Liver (tissue), 8 donors: ENCODE measurements at regions not wholly inside any gene's neighbourhood (a gene's known extent, or its start where the extent isn't known, plus 50 kb on each side); places are given as distances from the start of the nearest gene placed in this dataset.

Source experiments
- DNase-seq: peaks from one replicate; pipeline ENCODE4 v3.0.0-alpha.2; 2017; ENCODE audit warnings: low spot score
- H3K27ac ChIP-seq, 2 donors: one replicate each; pipeline ENCODE4 v1.7.0; 2013; ENCODE audit warnings: inconsistent platforms in 2 of 2, low read length in 2 of 2, control low read depth in 1 of 2, low read depth in 1 of 2, mild to moderate bottlenecking in 1 of 2
- H3K27me3 ChIP-seq, 4 donors: one replicate each; pipeline versions ENCODE4 v1.6.1 to v1.7.0; 2013; ENCODE audit warnings: low read length in 3 of 4, inconsistent platforms in 1 of 4, mild to moderate bottlenecking in 1 of 4, moderate library complexity in 1 of 4; ENCODE audit not compliant: control insufficient read depth in 4 of 4, insufficient read depth in 4 of 4
- H3K36me3 ChIP-seq, 4 donors: one replicate each; pipeline versions ENCODE4 v1.6.1 to v1.7.0; 2013; ENCODE audit warnings: low read length in 3 of 4, mild to moderate bottlenecking in 3 of 4, low read depth in 1 of 4, moderate library complexity in 1 of 4; ENCODE audit not compliant: control insufficient read depth in 4 of 4, insufficient read depth in 3 of 4
- H3K4me1 ChIP-seq, 4 donors: one replicate each; pipeline versions ENCODE4 v1.6.1 to v1.7.0; 2013; ENCODE audit warnings: low read length in 3 of 4, mild to moderate bottlenecking in 3 of 4, moderate library complexity in 1 of 4; ENCODE audit not compliant: control insufficient read depth in 4 of 4, insufficient read depth in 4 of 4
- H3K4me3 ChIP-seq, 3 donors: one replicate each; pipeline versions ENCODE4 v1.6.1 to v1.7.0; 2013; ENCODE audit warnings: low read length in 3 of 3, control low read depth in 1 of 3, low read depth in 1 of 3, mild to moderate bottlenecking in 1 of 3
- H3K9ac ChIP-seq, 2 donors: one replicate each; pipeline ENCODE4 v1.7.0; 2013; ENCODE audit warnings: low read length in 2 of 2, mild to moderate bottlenecking in 2 of 2, moderate library complexity in 2 of 2, control low read depth in 1 of 2, low read depth in 1 of 2
- H3K9me3 ChIP-seq, 4 donors: one replicate each; pipeline versions ENCODE4 v1.6.1 to v1.7.0; 2013; ENCODE audit warnings: low read length in 3 of 4; ENCODE audit not compliant: control insufficient read depth in 4 of 4
- EGR1 ChIP-seq, 2 donors: IDR thresholded peaks; 2 replicates each; pipeline ENCODE4 v1.6.1; 2016 to 2018; ENCODE audit warnings: antibody characterized with exemption in 2 of 2, low read depth in 2 of 2
- FOXA1 ChIP-seq: IDR thresholded peaks from 2 replicates; pipeline ENCODE4 v1.6.1; 2016; ENCODE audit warnings: antibody characterized with exemption
- FOXA2 ChIP-seq: IDR thresholded peaks from 2 replicates; pipeline ENCODE4 v1.6.1; 2016; ENCODE audit warnings: antibody characterized with exemption
- GABPA ChIP-seq, 2 donors: IDR thresholded peaks in 1 of 2; conservative IDR thresholded peaks in 1 of 2; 2 replicates each; pipeline ENCODE4 v1.6.1; 2016; ENCODE audit warnings: antibody characterized with exemption in 2 of 2, mild to moderate bottlenecking in 1 of 2, moderate library complexity in 1 of 2
- HNF4G ChIP-seq: IDR thresholded peaks from 2 replicates; pipeline ENCODE4 v1.6.1; 2016; ENCODE audit warnings: antibody characterized with exemption
- JUND ChIP-seq, 2 donors: IDR thresholded peaks; 2 replicates each; pipeline ENCODE4 v1.6.1; 2016; ENCODE audit warnings: antibody characterized with exemption in 2 of 2
- NR2F2 ChIP-seq: IDR thresholded peaks from 2 replicates; pipeline ENCODE4 v1.6.1; 2016; ENCODE audit warnings: antibody characterized with exemption
- RAD21 ChIP-seq, 2 donors: IDR thresholded peaks; 2 replicates each; pipeline ENCODE4 v1.6.1; 2016; ENCODE audit warnings: antibody characterized with exemption in 2 of 2, mild to moderate bottlenecking in 2 of 2
- RXRA ChIP-seq, 2 donors: IDR thresholded peaks; 2 replicates each; pipeline ENCODE4 v1.6.1; 2017 to 2018; ENCODE audit warnings: antibody characterized with exemption in 2 of 2, mild to moderate bottlenecking in 1 of 2
- SP1 ChIP-seq: IDR thresholded peaks from 2 replicates; pipeline ENCODE4 v1.6.1; 2018; ENCODE audit warnings: antibody characterized with exemption, mild to moderate bottlenecking
- TAF1 ChIP-seq: conservative IDR thresholded peaks from 2 replicates; pipeline ENCODE4 v1.6.1; 2016; ENCODE audit warnings: antibody characterized with exemption, mild to moderate bottlenecking
- YY1 ChIP-seq: IDR thresholded peaks from 2 replicates; pipeline ENCODE4 v1.6.1; 2016; ENCODE audit warnings: antibody characterized with exemption, mild to moderate bottlenecking
- WGBS: extraction: QIAGEN DNeasy Blood & Tissue Kit; methylation state at CpG from one replicate; pipeline ENCODE4 v1.1.7; 2013; 5-methylcytosine and 5-hydroxymethylcytosine counted together
- TF ChIP-seq, protein P1 (sequence below): fragments of 150-350 bp; IDR thresholded peaks from 2 replicates; pipeline ENCODE4 v1.5.1; 2017; ENCODE audit warnings: improper control_type of control experiment, low read depth, low read length; ENCODE audit not compliant: missing input control
- TF ChIP-seq, protein P2 (sequence below): IDR thresholded peaks from 2 replicates; pipeline ENCODE4 v1.6.1; 2016; ENCODE audit warnings: antibody characterized with exemption
- TF ChIP-seq, protein P3 (sequence below): IDR thresholded peaks from 2 replicates; pipeline ENCODE4 v1.6.1; 2016; ENCODE audit warnings: antibody characterized with exemption
- TF ChIP-seq, protein P4 (sequence below): IDR thresholded peaks from 2 replicates; pipeline ENCODE4 v1.6.1; 2016; ENCODE audit warnings: antibody characterized with exemption
- donor health status: healthy.
- donor health status: healthy.
- donor health status: healthy.
- donor health status: healthy.
- donor health status: healthy.

DNA sequence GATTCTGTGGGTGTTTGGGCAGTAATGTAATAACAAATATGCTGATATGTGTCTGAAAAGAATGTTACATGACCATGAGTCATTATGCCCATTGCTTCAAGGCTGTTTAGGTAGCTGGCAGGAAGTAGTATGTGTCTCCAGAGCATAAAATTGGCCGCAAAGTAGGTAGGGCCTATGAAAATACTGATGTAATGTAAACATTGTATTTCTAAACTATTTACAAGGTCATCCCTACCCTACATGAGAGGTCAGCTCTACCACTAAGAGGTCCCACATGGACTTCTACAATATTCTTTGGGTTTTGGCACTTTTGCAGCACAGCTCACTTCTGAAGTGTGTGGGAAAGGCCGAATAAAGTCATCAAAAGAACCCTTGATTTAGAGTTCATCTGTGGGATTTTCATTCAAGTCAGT, 301.9 kb downstream of the AHR start:
- 82% methylated on average over 2 of the region's 2 CpGs for WGBS
- no peaks in the 10 kb centered on the region for H3K9me3 ChIP-seq

DNA sequence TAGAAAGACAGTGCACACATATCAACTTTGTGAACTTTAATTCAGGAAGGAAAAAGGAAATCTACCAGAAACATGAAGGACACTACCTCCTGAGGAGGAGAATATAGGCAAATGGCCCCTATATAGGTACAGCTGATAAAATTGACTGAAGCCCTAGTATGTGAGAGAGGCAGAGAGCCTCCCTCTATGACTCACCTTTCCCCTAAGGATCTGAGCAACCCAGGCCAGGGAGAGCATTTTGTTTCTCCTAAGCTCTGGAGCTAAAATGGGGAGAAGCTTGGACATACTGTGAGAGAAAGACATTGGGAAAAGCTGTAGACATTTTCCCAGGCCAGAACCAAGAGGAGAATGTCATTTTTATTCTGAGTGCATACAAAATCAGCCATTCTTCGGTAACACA, 303.5 kb downstream of the AHR start:
- 95% methylated on average over 1 of the region's 1 CpG for WGBS
- no peak overlapping the region for H3K4me3 ChIP-seq
- H3K4me1 ChIP-seq: peaks cover 0 to 2% (median 0%) of the 10 kb centered on the region in 4 donors
- H3K27ac ChIP-seq: no peak overlapping the region
- H3K36me3 ChIP-seq: no peaks in the 10 kb centered on the region
- DNase-seq: no peak
- H3K27me3 ChIP-seq: no peaks in the 10 kb centered on the region
- H3K9me3 ChIP-seq: no peaks in the 10 kb centered on the region
- no peak for TF ChIP-seq SP1
- no peak for TF ChIP-seq JUND (IDR thresholded peaks at IDR 0.05)
- TF ChIP-seq, protein P1, sequence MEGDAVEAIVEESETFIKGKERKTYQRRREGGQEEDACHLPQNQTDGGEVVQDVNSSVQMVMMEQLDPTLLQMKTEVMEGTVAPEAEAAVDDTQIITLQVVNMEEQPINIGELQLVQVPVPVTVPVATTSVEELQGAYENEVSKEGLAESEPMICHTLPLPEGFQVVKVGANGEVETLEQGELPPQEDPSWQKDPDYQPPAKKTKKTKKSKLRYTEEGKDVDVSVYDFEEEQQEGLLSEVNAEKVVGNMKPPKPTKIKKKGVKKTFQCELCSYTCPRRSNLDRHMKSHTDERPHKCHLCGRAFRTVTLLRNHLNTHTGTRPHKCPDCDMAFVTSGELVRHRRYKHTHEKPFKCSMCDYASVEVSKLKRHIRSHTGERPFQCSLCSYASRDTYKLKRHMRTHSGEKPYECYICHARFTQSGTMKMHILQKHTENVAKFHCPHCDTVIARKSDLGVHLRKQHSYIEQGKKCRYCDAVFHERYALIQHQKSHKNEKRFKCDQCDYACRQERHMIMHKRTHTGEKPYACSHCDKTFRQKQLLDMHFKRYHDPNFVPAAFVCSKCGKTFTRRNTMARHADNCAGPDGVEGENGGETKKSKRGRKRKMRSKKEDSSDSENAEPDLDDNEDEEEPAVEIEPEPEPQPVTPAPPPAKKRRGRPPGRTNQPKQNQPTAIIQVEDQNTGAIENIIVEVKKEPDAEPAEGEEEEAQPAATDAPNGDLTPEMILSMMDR: no peak
- TF ChIP-seq EGR1 (IDR thresholded peaks at IDR 0.05; ENCODE audit: low read depth in 2 of 2): no peak
- TF ChIP-seq RAD21 (IDR thresholded peaks at IDR 0.05): no peak
- no peak for TF ChIP-seq RXRA (IDR thresholded peaks at IDR 0.05)
- no peak for TF ChIP-seq YY1
- TF ChIP-seq, protein P2, sequence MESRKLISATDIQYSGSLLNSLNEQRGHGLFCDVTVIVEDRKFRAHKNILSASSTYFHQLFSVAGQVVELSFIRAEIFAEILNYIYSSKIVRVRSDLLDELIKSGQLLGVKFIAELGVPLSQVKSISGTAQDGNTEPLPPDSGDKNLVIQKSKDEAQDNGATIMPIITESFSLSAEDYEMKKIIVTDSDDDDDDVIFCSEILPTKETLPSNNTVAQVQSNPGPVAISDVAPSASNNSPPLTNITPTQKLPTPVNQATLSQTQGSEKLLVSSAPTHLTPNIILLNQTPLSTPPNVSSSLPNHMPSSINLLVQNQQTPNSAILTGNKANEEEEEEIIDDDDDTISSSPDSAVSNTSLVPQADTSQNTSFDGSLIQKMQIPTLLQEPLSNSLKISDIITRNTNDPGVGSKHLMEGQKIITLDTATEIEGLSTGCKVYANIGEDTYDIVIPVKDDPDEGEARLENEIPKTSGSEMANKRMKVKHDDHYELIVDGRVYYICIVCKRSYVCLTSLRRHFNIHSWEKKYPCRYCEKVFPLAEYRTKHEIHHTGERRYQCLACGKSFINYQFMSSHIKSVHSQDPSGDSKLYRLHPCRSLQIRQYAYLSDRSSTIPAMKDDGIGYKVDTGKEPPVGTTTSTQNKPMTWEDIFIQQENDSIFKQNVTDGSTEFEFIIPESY: no peak
- no peak for TF ChIP-seq NR2F2
- no peak for TF ChIP-seq TAF1
- TF ChIP-seq, protein P3, sequence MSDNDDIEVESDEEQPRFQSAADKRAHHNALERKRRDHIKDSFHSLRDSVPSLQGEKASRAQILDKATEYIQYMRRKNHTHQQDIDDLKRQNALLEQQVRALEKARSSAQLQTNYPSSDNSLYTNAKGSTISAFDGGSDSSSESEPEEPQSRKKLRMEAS: no peak
- no peak for TF ChIP-seq GABPA (IDR thresholded peaks at IDR 0.05 in 1 of 2, conservative IDR thresholded peaks at IDR 0.05 in 1 of 2)
- no peak for TF ChIP-seq FOXA1
- TF ChIP-seq FOXA2: no peak
- H3K9ac ChIP-seq: no peak overlapping the region

More for the DNA sequence above, 301.9 kb downstream of the AHR start:
- Histone ChIP-seq H3K4me3 (no peak overlapping the region), H3K27ac (no peak overlapping the region), H3K36me3 (no peaks in the 10 kb centered on the region), H3K4me1 (peaks cover 0 to 2% (median 0%) of the 10 kb centered on the region in 4 donors), H3K27me3 (no peaks in the 10 kb centered on the region), H3K9ac (no peak overlapping the region)
- TF ChIP-seq RAD21 (IDR thresholded peaks at IDR 0.05) (no peak), RXRA (IDR thresholded peaks at IDR 0.05) (no peak), HNF4G (no peak)
- TF ChIP-seq, protein P4, sequence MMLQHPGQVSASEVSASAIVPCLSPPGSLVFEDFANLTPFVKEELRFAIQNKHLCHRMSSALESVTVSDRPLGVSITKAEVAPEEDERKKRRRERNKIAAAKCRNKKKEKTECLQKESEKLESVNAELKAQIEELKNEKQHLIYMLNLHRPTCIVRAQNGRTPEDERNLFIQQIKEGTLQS: no peak
- no peak for DNase-seq
